ENCODE measurements at regions not wholly inside any gene's neighbourhood (a gene's known extent, or its start where the extent isn't known, plus 50 kb on each side); places are given as distances from the start of the nearest gene placed in this dataset.

DNA sequence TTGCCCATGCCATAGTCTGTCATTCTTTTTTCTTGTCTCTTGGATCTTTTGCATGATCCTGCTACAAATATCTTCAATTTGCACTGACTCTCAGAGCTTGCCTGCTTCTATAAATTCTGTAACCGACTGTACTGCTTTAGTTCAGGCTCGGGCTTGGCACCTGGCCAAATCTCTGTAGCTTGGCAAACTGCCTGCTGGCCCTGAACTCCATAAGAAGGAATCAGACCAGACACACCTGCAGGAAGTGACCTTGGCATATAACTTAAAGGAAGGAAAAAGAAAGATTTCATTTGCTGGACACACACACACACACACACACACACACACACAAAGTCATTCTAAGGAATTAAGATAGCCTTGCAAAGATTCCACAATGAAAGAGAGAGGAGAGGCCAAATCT, 291.2 kb upstream of the DDX18 start:
- no peak overlapping the region for H3K18ac ChIP-seq (ENCODE audit: extremely low read depth, low read length)
- FAIRE-seq (no peak), DNase-seq (ENCODE audit: low read depth in 1 of 2, low spot score in 2 of 2) (no peak)
- 91% methylated on average over 2 of the region's 2 CpGs; no CpG with 5 or more reads in 1 of the 2 experiments for WGBS, 2 experiments (ENCODE audit: extremely low coverage in 1 of 2, insufficient coverage in 1 of 2, insufficient read length in 1 of 2, insufficient replicate concordance in 2 of 2, low coverage in 1 of 2, low lambda C conversion rate in 2 of 2, missing lambda C conversion rate in 1 of 2)
- H2BK12ac ChIP-seq (ENCODE audit: low read depth, low read length) = no peak overlapping the region
- H2BK5ac ChIP-seq (ENCODE audit: low read depth, low read length) = no peak overlapping the region
- no peaks in the 10 kb centered on the region for H3K9me3 ChIP-seq (ENCODE audit: insufficient read depth in 2 of 2, low read depth in 1 of 2, low read length in 1 of 2)
- H3K9ac ChIP-seq (replicated peaks in 1 of 4; ENCODE audit: extremely low read depth in 1 of 4, low read depth in 3 of 4, low read length in 3 of 4) = no peak overlapping the region
- H3K14ac ChIP-seq (ENCODE audit: insufficient read length) = no peak overlapping the region
- H3K4me2 ChIP-seq (ENCODE audit: insufficient read depth in 1 of 2, low read depth in 2 of 2, low read length in 2 of 2) = no peak overlapping the region
- H3K4me1 ChIP-seq (replicated peaks in 1 of 4; ENCODE audit: control insufficient read depth in 3 of 4, insufficient read depth in 4 of 4, low read length in 3 of 4) = no peaks in the 10 kb centered on the region; a peak in 1 of 7 replicates
- no peak overlapping the region for H4K91ac ChIP-seq (replicated peaks; ENCODE audit: insufficient read length, low read length)
- H3K23me2 ChIP-seq (ENCODE audit: low read depth, low read length) = no peaks in the 10 kb centered on the region
- no peak overlapping the region for H2BK15ac ChIP-seq (ENCODE audit: low read length)
- H3K27me3 ChIP-seq (replicated peaks in 1 of 4; ENCODE audit: control insufficient read depth in 3 of 4, extremely low read depth in 1 of 4, insufficient read depth in 3 of 4, low read length in 3 of 4) = no peaks in the 10 kb centered on the region
- no peak overlapping the region for H4K8ac ChIP-seq (ENCODE audit: extremely low read depth, insufficient read depth, low read length)
- no peaks in the 10 kb centered on the region for H3K79me1 ChIP-seq (ENCODE audit: low read depth, low read length)
- no peak overlapping the region for H4K5ac ChIP-seq (ENCODE audit: insufficient read length, low read depth, low read length)
- H3K4me3 ChIP-seq (ENCODE audit: extremely low read depth in 1 of 4, insufficient read depth in 2 of 4, low read depth in 3 of 4, low read length in 4 of 4) = no peak overlapping the region
- H3K79me2 ChIP-seq (ENCODE audit: control insufficient read depth in 1 of 2, insufficient read depth in 2 of 2, low read length in 2 of 2) = no peaks in the 10 kb centered on the region
- no peak overlapping the region for H3K23ac ChIP-seq (ENCODE audit: insufficient read length)
- H2AK5ac ChIP-seq (ENCODE audit: low read depth, low read length) = no peak overlapping the region
- ChIA-PET CTCF (ENCODE audit: partially characterized antibody) (interaction anchor here (1.5 kb wide), 1 partner anchor 13 kb away, joined by 8 read pairs; no protein-coding TSS in a partner anchor), POLR2A (ENCODE audit: partially characterized antibody) (no interaction called here)
- H3K4ac ChIP-seq (replicated peaks; ENCODE audit: insufficient read length, low read depth, low read length) = no peak overlapping the region
- H3K56ac ChIP-seq (replicated peaks; ENCODE audit: insufficient read length, low read depth, low read length) = no peak overlapping the region
- H3K27ac ChIP-seq (ENCODE audit: low read depth, low read length) = no peak overlapping the region
- no peak overlapping the region for H2BK20ac ChIP-seq (ENCODE audit: low read length)
- no peak overlapping the region for H2AFZ ChIP-seq (ENCODE audit: low read length)
- H2BK120ac ChIP-seq (replicated peaks; ENCODE audit: low read depth, low read length) = no peak overlapping the region
- H3K36me3 ChIP-seq (ENCODE audit: control insufficient read depth in 2 of 4, insufficient read depth in 4 of 4, low read length in 3 of 4) = no peaks in the 10 kb centered on the region; a peak in 1 of 8 replicates
- H4K20me1 ChIP-seq (replicated peaks in 1 of 2; ENCODE audit: control insufficient read depth in 1 of 2, insufficient read depth in 2 of 2, low read length in 2 of 2) = no peaks in the 10 kb centered on the region
- no peak for TF ChIP-seq RFX5 (IDR thresholded peaks at IDR 0.05; ENCODE audit: borderline replicate concordance, low read depth, low read length)
- no peak for TF ChIP-seq RAD21 (IDR thresholded peaks at IDR 0.05 in 1 of 2, conservative IDR thresholded peaks at IDR 0.05 in 1 of 2; ENCODE audit: low read depth in 2 of 2, low read length in 2 of 2)
- no peak for TF ChIP-seq POLR2AphosphoS5 (IDR thresholded peaks at IDR 0.05; ENCODE audit: low read depth, low read length)
- no peak for TF ChIP-seq ASH2L (IDR thresholded peaks at IDR 0.05; ENCODE audit: low read length)
- TF ChIP-seq SRF (IDR thresholded peaks at IDR 0.05; ENCODE audit: low read depth, low read length) = no peak
- no peak for TF ChIP-seq SP1 (IDR thresholded peaks at IDR 0.05; ENCODE audit: low read depth, low read length)
- no peak for TF ChIP-seq RNF2 (IDR thresholded peaks at IDR 0.05; ENCODE audit: borderline replicate concordance, low read depth, low read length, missing control alignments, poor library complexity, severe bottlenecking)
- no peak for TF ChIP-seq CTBP2 (IDR thresholded peaks at IDR 0.05; ENCODE audit: borderline replicate concordance, insufficient read depth, insufficient read length, low read length)
- no peak for TF ChIP-seq SAP30 (IDR thresholded peaks at IDR 0.05; ENCODE audit: insufficient read depth, insufficient replicate concordance, low read length)
- TF ChIP-seq CBX8 (IDR thresholded peaks at IDR 0.05; ENCODE audit: borderline replicate concordance, low read depth, low read length) = no peak
- TF ChIP-seq TCF12 (IDR thresholded peaks at IDR 0.05; ENCODE audit: low read depth, low read length) = no peak
- no peak for TF ChIP-seq HDAC6 (IDR thresholded peaks at IDR 0.05; ENCODE audit: low read depth, low read length)
- no peak for TF ChIP-seq SP2 (IDR thresholded peaks at IDR 0.05; ENCODE audit: low read length)
- TF ChIP-seq TBP (IDR thresholded peaks at IDR 0.05; ENCODE audit: low read depth, low read length) = no peak
- no peak for TF ChIP-seq ZNF274 (IDR thresholded peaks at IDR 0.05; ENCODE audit: borderline replicate concordance, extremely low read depth, low read length)
